HG02885 (cell line): ENCODE measurements at regions not wholly inside any gene's neighbourhood (a gene's known extent, or its start where the extent isn't known, plus 50 kb on each side); places are given as distances from the start of the nearest gene placed in this dataset.

Source experiments
- ATAC-seq: cut with Tn5 transposase; IDR thresholded peaks from one replicate; pipeline ENCODE4 v1.9.1; 2021; ENCODE audit warnings: mild to moderate bottlenecking; ENCODE audit not compliant: unreplicated experiment, poor library complexity

DNA sequence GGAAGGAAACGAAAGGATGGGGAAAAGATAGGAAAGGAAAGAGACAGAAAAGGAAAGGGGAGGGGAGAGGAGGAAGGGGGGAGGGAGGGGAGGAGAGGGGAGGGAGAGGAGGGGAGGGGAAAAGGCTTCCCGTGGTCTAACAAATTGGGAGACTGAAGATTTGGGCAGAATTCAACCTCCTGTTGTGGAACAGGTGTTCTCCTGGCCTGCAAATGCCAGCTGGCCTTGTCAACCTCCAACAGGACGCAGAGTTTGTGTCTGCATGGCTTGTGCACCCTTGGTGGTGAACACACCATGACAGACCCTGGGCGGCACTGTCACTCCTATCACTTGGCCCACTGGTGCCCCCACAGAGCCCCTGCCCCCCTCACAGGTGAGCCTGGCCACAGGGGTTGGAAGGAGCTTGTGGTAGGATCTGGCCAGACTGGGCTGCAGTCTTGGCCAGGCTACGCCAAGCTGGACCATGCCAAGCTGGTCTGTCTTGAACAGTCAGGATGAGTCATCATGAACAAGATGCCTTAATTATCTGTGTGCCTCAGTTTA, 321.6 kb downstream of the BCL11B start:
- ATAC-seq: no peak

DNA sequence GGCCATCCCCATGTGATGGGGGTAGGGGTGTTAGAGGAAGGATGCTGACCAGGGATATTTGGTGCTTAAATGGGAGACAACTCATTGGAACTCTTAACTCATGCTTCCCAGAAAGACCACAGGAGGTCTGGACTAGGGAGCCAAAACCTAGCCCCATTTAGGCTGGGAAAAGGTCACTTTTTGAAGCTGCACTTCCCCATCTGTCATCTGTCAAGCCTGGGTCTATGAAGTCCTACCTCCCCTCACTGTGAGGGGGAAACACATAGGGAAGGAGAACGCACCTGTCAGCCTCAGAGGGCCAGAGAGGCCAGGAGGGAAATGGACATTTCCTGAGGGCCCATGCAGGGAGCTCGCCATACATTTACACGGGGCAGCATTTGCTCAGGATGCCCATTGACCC, 321.0 kb downstream of the BCL11B start:
- no peak for ATAC-seq

DNA sequence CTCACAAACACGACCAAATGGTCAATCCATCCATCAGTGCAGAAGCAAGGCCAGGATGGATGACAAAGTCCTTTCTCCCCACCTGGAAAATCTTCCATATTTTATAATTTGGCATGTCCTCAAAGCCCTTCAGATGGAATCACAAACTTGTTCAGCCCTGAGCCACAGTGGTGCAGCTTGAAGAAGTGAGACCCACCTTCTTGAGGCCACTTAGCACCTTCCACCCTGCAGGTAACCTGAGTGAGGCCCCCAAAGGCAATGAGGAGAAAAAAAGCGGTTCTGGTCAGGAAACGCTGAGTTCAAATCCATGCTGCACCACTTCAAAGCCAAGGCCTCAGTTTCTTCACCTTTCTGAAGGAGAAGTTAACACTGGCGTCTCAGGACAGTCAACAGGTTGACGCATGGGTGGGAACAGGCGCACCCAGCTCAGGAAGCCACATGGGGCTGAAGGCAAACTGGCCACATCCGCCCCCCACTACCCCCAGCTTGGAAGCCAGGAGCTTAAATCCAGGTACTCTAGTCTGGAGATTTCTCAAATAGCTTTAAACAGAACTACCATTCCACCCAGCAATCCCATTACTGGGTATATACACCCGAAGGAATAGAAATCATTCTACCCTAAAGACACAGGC, 320.4 kb downstream of the BCL11B start:
- no peak for ATAC-seq

DNA sequence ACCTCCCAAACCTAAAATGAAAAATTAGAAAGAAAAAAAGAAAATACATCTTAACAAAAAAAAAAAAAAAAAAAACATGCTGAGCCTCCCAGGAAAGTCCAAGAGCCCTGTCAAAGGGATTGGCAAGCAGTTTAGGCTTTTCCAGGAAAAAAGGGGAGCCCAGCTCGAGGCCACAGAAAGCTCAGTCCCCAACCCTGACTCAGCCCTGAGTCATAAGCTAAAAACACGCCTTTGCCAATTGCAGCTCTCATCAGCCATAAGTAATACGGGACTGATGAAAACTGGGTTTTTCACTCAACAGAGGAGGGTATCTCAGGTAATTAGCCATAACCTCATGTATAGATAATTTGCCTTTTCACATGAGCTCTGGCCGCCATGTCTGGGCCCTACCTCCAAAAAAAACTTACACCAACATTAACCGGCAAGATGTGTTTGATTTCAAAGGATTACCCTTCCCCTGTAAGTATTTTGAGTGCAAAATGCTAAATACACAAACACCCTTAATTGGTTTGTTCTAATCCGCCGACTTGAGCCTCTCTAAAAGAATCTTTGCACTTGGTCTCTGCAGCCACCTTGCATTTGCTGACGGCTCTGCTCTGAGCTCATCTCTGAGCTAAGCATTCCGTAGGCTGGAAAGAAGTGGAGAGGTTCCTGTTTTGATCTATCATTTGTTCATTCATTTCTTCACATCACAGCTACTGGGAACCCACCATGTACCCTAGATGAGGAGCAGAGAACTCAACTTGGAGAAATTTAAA, 319.2 kb downstream of the BCL11B start:
- no peak for ATAC-seq

- no peak for ATAC-seq
These were observed 318.2 kb downstream of the BCL11B start for GRCh38 chr14:98953551-98954348.

GRCh38 chr14:98954349-98955000, 317.5 kb downstream of the BCL11B start:
- ATAC-seq: no peak

- ATAC-seq: no peak
These were observed 316.8 kb downstream of the BCL11B start for GRCh38 chr14:98955036-98955740.

- ATAC-seq: no peak
These were observed 316.3 kb downstream of the BCL11B start for GRCh38 chr14:98955741-98956070.

GRCh38 chr14:98956181-98956580, 315.8 kb downstream of the BCL11B start:
- no peak for ATAC-seq

- ATAC-seq: no peak
These were observed 315.3 kb downstream of the BCL11B start for GRCh38 chr14:98956661-98957060.

DNA sequence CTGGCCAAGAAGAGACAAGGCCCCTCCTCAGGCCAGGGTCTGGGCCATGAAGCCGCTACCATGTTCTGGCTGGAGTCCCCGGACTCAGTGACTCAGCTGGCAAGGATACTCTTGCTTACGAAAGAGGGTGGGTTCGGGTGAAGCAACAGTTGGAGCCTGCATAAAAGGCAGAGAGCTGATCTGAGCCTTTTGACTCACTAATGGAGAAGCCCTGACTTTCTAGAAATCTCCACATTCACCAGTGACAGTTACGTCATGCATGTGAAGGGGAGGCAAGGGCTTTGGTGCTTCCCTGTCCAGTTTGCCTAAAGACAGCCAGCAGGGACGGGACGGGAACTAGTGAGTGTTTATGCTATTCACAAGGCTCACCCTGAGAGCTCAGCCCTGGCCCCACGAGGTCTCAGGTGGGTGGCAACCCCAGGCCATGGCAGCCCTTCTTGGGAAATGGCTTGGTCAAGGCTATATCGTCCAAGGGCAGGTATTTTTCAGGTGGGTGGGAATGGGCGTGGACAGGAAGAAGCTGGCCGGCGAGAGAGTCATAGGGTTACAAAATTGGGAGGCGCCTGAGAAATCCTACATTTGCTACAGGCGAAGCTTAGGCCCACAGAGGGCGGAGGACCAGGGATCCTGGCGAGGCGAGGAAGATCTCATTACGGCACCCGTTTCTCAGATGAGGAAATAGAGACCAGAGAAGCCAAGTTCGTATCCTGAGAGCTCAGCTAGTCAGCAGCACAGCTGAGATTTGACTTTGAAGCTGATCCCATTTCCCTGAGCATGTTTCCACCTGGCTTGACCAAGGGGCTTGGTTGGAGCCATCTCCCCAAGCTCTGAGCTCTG, 314.6 kb downstream of the BCL11B start:
- no peak for ATAC-seq

- ATAC-seq: no peak
These were observed 313.9 kb downstream of the BCL11B start for GRCh38 chr14:98958048-98958631.

GRCh38 chr14:98958632-98959031, 313.4 kb downstream of the BCL11B start:
- ATAC-seq: no peak

DNA sequence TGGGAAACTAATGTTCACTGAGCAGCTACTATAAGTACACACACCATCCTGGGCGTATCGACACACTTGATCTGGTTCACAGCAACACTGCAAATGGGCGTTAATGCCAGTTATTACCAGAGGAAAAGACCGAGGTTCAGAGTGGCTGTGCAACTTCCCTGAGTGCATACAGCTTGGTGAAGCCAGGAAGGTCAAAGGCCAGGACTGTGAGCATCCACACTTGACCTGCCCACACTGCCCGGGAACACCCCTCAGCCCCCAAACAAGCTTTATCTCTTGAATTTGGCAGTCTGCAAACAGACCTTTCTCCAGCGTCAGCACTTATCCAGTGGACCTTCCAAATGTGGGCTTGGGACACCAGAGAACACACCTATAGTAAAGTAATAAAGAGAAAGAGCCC, 312.6 kb downstream of the BCL11B start:
- ATAC-seq: no peak

- ATAC-seq: no peak
These were observed 311.9 kb downstream of the BCL11B start for GRCh38 chr14:98959958-98960616.

DNA sequence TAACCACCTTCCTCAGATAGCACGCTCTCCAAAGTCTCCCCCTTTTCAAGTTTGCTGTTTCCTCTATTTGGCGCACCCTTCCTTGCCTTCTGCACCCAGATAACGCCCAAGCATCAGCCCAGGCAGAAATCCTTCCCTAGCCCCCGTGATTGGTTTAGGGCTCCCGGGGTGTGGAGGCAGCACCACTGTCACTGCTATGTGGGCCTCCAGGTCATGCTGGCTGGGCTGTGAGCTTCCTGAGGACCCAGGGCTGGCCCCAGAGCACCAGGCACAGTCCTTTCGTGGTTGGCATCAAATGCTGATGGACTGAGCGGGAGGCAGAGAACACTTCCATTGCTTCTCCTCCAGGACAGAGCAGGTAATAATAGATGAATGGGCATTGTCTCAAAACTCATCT, 311.4 kb downstream of the BCL11B start:
- no peak for ATAC-seq

GRCh38 chr14:98961191-98961590, 310.8 kb downstream of the BCL11B start:
- ATAC-seq: no peak

DNA sequence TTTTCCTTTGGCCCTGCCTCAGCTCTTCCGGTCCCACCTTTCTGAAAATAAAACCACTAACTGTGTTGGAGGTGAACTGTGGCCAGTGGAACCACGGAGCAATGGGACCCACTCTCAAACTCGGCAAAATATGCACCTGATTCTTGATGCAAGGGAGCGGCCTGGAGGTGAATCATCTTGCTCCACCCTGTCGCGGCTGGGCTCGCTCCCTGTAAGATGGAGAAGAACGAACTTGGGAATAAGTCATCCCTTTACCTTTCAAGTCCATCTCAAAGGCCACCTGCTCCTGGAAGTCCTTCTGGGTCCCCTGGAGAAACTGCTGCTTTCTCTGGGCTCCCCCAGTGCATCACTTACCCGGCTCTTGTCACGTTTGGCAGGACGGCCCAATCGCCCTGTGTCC, 309.9 kb downstream of the BCL11B start:
- ATAC-seq: no peak
